ENCODE measurements at regions not wholly inside any gene's neighbourhood (a gene's known extent, or its start where the extent isn't known, plus 50 kb on each side); places are given as distances from the start of the nearest gene placed in this dataset.

DNA sequence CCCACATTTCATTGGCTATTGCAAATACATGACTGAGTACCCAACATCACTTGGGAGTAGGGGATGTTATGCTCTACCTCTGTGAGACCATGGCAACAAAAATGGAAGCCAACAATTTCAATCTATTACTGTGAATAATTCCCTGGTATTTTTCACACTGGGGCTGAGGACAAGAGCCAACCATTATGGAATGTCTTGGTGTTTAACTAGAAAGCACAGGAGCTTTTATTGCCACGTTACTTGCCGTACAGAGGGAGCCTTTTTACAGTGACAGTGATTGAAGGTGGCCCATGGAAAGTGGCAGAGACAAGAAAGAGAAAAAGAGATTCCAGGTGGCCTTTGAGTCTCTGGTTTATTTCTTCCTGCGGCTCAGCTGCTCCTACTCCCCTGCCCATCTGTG is 105.7 kb upstream of the TBC1D5 start:
- WGBS (ENCODE audit: insufficient coverage), result 90% methylated on average over 2 of the region's 3 CpGs
- ATAC-seq (ENCODE audit: low read depth) (no peak), DNase-seq (no peak)
- Histone ChIP-seq H3K9ac (ENCODE audit: low read length) (no peak overlapping the region), H3K27me3 (replicated peaks in 1 of 4; ENCODE audit: control extremely low read depth in 1 of 4, control insufficient read depth in 3 of 4, insufficient read depth in 4 of 4, low read length in 3 of 4) (no peaks in the 10 kb centered on the region), H3K36me3 (replicated peaks in 1 of 2; ENCODE audit: control extremely low read depth in 1 of 2, control insufficient read depth in 1 of 2, extremely low read depth in 1 of 2, insufficient read depth in 2 of 2, low read length in 1 of 2) (no peaks in the 10 kb centered on the region), H2AFZ (ENCODE audit: insufficient read depth, low read depth, low read length, poor library complexity, severe bottlenecking) (no peak overlapping the region), H3K4me1 (ENCODE audit: control insufficient read depth in 2 of 2, insufficient read depth in 2 of 2, low read length in 2 of 2) (no peaks in the 10 kb centered on the region), H4K20me1 (ENCODE audit: control insufficient read depth, insufficient read depth, low read length, poor library complexity, severe bottlenecking) (no peaks in the 10 kb centered on the region), H3K4me2 (replicated peaks; ENCODE audit: low read depth, low read length, poor library complexity, severe bottlenecking) (no peak overlapping the region), H3K4me3 (ENCODE audit: control extremely low read depth in 1 of 5, extremely low read depth in 1 of 5, insufficient read depth in 1 of 5, low read depth in 2 of 5, low read length in 4 of 5) (no peak overlapping the region), H3K27ac (ENCODE audit: low read length in 2 of 2) (no peak overlapping the region), H3K9me3 (ENCODE audit: control extremely low read depth in 1 of 3, control insufficient read depth in 2 of 3, insufficient read depth in 1 of 3, low read length in 2 of 3) (no peaks in the 10 kb centered on the region), H3K79me2 (ENCODE audit: control insufficient read depth, insufficient read depth, low read length) (no peaks in the 10 kb centered on the region)
- ChIA-PET POLR2A (no interaction called here), CTCF (no interaction called here)
- no peak overlapping the region for H3K27ac Mint-ChIP-seq
- intact Hi-C loops (cut with micrococcal nuclease), result loop anchor here (10.0 kb wide), 1 partner anchor 303 kb away; no protein-coding TSS in a partner anchor
- TF ChIP-seq, protein P1, sequence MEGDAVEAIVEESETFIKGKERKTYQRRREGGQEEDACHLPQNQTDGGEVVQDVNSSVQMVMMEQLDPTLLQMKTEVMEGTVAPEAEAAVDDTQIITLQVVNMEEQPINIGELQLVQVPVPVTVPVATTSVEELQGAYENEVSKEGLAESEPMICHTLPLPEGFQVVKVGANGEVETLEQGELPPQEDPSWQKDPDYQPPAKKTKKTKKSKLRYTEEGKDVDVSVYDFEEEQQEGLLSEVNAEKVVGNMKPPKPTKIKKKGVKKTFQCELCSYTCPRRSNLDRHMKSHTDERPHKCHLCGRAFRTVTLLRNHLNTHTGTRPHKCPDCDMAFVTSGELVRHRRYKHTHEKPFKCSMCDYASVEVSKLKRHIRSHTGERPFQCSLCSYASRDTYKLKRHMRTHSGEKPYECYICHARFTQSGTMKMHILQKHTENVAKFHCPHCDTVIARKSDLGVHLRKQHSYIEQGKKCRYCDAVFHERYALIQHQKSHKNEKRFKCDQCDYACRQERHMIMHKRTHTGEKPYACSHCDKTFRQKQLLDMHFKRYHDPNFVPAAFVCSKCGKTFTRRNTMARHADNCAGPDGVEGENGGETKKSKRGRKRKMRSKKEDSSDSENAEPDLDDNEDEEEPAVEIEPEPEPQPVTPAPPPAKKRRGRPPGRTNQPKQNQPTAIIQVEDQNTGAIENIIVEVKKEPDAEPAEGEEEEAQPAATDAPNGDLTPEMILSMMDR (IDR thresholded peaks at IDR 0.05), result no peak
- no peak for TF ChIP-seq EZH2 (IDR thresholded peaks at IDR 0.05; ENCODE audit: borderline replicate concordance, insufficient read depth, low read depth, low read length, poor library complexity, severe bottlenecking)
- no peaks in the 10 kb centered on the region for H3K9me3 Mint-ChIP-seq (ENCODE audit: insufficient read depth)
- H3K4me3 Mint-ChIP-seq, result no peak overlapping the region
- H3K4me1 Mint-ChIP-seq, result no peaks in the 10 kb centered on the region
- no peaks in the 10 kb centered on the region for H3K27me3 Mint-ChIP-seq

DNA sequence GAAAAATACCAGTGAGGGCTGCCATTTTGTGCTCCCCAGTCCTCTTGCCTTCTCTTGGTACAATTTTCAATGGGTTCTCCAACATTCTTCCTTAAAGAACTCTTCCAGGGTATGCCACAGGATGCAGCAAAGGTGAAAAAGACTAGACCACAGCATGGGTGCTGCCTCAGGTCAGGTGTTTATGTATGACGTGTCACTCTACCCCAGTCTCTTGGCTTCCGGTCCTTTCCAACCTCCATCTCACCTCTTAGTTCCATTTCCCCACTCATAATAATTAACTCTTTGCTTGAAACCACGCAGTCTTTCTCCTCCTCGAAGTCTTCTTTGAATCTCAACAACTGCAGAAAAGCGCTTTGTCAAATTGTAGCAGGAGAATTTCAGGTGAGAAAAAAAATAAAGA is 104.7 kb upstream of the TBC1D5 start:
- intact Hi-C loops (cut with micrococcal nuclease), result loop anchor here (10.0 kb wide), 1 partner anchor 302 kb away; no protein-coding TSS in a partner anchor
- Mint-ChIP-seq H3K27ac (no peak overlapping the region), H3K9me3 (ENCODE audit: insufficient read depth) (no peaks in the 10 kb centered on the region), H3K4me3 (no peak overlapping the region), H3K4me1 (no peaks in the 10 kb centered on the region), H3K27me3 (no peaks in the 10 kb centered on the region)
- Histone ChIP-seq H3K4me1 (ENCODE audit: control insufficient read depth in 2 of 2, insufficient read depth in 2 of 2, low read length in 2 of 2) (no peaks in the 10 kb centered on the region), H4K20me1 (ENCODE audit: control insufficient read depth, insufficient read depth, low read length, poor library complexity, severe bottlenecking) (no peaks in the 10 kb centered on the region), H3K36me3 (replicated peaks in 1 of 2; ENCODE audit: control extremely low read depth in 1 of 2, control insufficient read depth in 1 of 2, extremely low read depth in 1 of 2, insufficient read depth in 2 of 2, low read length in 1 of 2) (no peaks in the 10 kb centered on the region), H3K9me3 (ENCODE audit: control extremely low read depth in 1 of 3, control insufficient read depth in 2 of 3, insufficient read depth in 1 of 3, low read length in 2 of 3) (no peaks in the 10 kb centered on the region), H3K79me2 (ENCODE audit: control insufficient read depth, insufficient read depth, low read length) (no peaks in the 10 kb centered on the region), H3K4me2 (replicated peaks; ENCODE audit: low read depth, low read length, poor library complexity, severe bottlenecking) (no peak overlapping the region), H2AFZ (ENCODE audit: insufficient read depth, low read depth, low read length, poor library complexity, severe bottlenecking) (no peak overlapping the region), H3K27ac (ENCODE audit: low read length in 2 of 2) (no peak overlapping the region), H3K27me3 (replicated peaks in 1 of 4; ENCODE audit: control extremely low read depth in 1 of 4, control insufficient read depth in 3 of 4, insufficient read depth in 4 of 4, low read length in 3 of 4) (no peaks in the 10 kb centered on the region), H3K4me3 (ENCODE audit: control extremely low read depth in 1 of 5, extremely low read depth in 1 of 5, insufficient read depth in 1 of 5, low read depth in 2 of 5, low read length in 4 of 5) (no peak overlapping the region), H3K9ac (ENCODE audit: low read length) (no peak overlapping the region)
- ChIA-PET POLR2A (no interaction called here), CTCF (interaction anchor here (1.1 kb wide), 1 partner anchor 16 kb away, joined by 3 read pairs; no protein-coding TSS in a partner anchor)
- WGBS (ENCODE audit: insufficient coverage), result 86% methylated on average over 1 of the region's 5 CpGs
- DNase-seq (no peak), ATAC-seq (ENCODE audit: low read depth) (no peak)
- TF ChIP-seq, protein P1 (IDR thresholded peaks at IDR 0.05), result no peak
- TF ChIP-seq EZH2 (IDR thresholded peaks at IDR 0.05; ENCODE audit: borderline replicate concordance, insufficient read depth, low read depth, low read length, poor library complexity, severe bottlenecking), result no peak

Data from B cell (primary cell).